Osteocyte (in vitro differentiated cells): ENCODE measurements at regions not wholly inside any gene's neighbourhood (a gene's known extent, or its start where the extent isn't known, plus 50 kb on each side); places are given as distances from the start of the nearest gene placed in this dataset.

Experiments
- DNase-seq: peaks from one replicate; pipeline ENCODE4 v3.0.0; 2021; ENCODE audit warnings: mixed read lengths; ENCODE audit not compliant: unreplicated experiment; ENCODE audit errors: extremely low spot score
- H3K27ac Mint-ChIP-seq: one replicate; pipeline ENCODE4 v1.8.0; 2021; ENCODE audit warnings: mild to moderate bottlenecking, mixed read lengths; ENCODE audit not compliant: unreplicated experiment
- H3K27me3 Mint-ChIP-seq: one replicate; pipeline ENCODE4 v1.8.0; 2021; ENCODE audit warnings: mixed read lengths; ENCODE audit not compliant: unreplicated experiment
- H3K36me3 Mint-ChIP-seq: one replicate; pipeline ENCODE4 v1.8.0; 2021; ENCODE audit warnings: mixed read lengths; ENCODE audit not compliant: unreplicated experiment
- H3K4me1 Mint-ChIP-seq: one replicate; pipeline ENCODE4 v1.8.0; 2021; ENCODE audit warnings: mixed read lengths; ENCODE audit not compliant: unreplicated experiment
- H3K4me3 Mint-ChIP-seq: one replicate; pipeline ENCODE4 v1.8.0; 2021; ENCODE audit warnings: mild to moderate bottlenecking, moderate library complexity, mixed read lengths; ENCODE audit not compliant: unreplicated experiment
- H3K9me3 Mint-ChIP-seq: one replicate; pipeline ENCODE4 v1.8.0; 2021; ENCODE audit warnings: mixed read lengths; ENCODE audit not compliant: unreplicated experiment
- CTCF ChIP-seq: fragments of 200-600 bp; sonication (generic); IDR thresholded peaks from 2 replicates; pipeline ENCODE4 v1.5.0; 2021; ENCODE audit warnings: antibody characterized with exemption, mild to moderate bottlenecking, moderate library complexity

- Mint-ChIP-seq H3K36me3 (peaks cover 19% of the 10 kb centered on the region), H3K4me1 (peaks cover 6% of the 10 kb centered on the region), H3K27ac (no peak overlapping the region), H3K9me3 (peaks cover 20% of the 10 kb centered on the region), H3K27me3 (no peaks in the 10 kb centered on the region), H3K4me3 (no peak overlapping the region)
- no peak for TF ChIP-seq CTCF
- DNase-seq, result peak; percentile 59
These were observed 60.2 kb downstream of the RGS12 start for GRCh38 chr4:3352941-3353594.

- Mint-ChIP-seq H3K27me3 (no peaks in the 10 kb centered on the region), H3K27ac (no peak overlapping the region), H3K4me1 (peaks cover 6% of the 10 kb centered on the region), H3K9me3 (peaks cover 20% of the 10 kb centered on the region), H3K4me3 (no peak overlapping the region), H3K36me3 (peaks cover 17% of the 10 kb centered on the region)
- no peak for TF ChIP-seq CTCF
- peak; percentile 44 for DNase-seq
These were observed 61.1 kb downstream of the RGS12 start for GRCh38 chr4:3353752-3354454.

- DNase-seq, result no peak
- H3K4me3 Mint-ChIP-seq, result no peak overlapping the region
- peaks cover 6% of the 10 kb centered on the region for H3K4me1 Mint-ChIP-seq
- peaks cover 20% of the 10 kb centered on the region for H3K9me3 Mint-ChIP-seq
- no peak overlapping the region for H3K27ac Mint-ChIP-seq
- H3K36me3 Mint-ChIP-seq, result peaks cover 17% of the 10 kb centered on the region
- TF ChIP-seq CTCF, result no peak
- no peaks in the 10 kb centered on the region for H3K27me3 Mint-ChIP-seq
These were observed 61.6 kb downstream of the RGS12 start for GRCh38 chr4:3354455-3354811.

GRCh38 chr4:3355266-3355748 is 62.5 kb downstream of the RGS12 start:
- H3K4me3 Mint-ChIP-seq, result no peak overlapping the region
- no peak overlapping the region for H3K27ac Mint-ChIP-seq
- DNase-seq, result peak; percentile 38
- no peaks in the 10 kb centered on the region for H3K27me3 Mint-ChIP-seq
- peaks cover 17% of the 10 kb centered on the region for H3K36me3 Mint-ChIP-seq
- H3K4me1 Mint-ChIP-seq, result peaks cover 10% of the 10 kb centered on the region
- peaks cover 20% of the 10 kb centered on the region for H3K9me3 Mint-ChIP-seq
- no peak for TF ChIP-seq CTCF

GRCh38 chr4:3358656-3359055 is 65.8 kb downstream of the RGS12 start:
- H3K4me1 Mint-ChIP-seq, result peaks cover 4% of the 10 kb centered on the region
- H3K4me3 Mint-ChIP-seq, result no peak overlapping the region
- TF ChIP-seq CTCF, result no peak
- H3K36me3 Mint-ChIP-seq, result peaks cover 18% of the 10 kb centered on the region
- H3K27ac Mint-ChIP-seq, result no peak overlapping the region
- no peaks in the 10 kb centered on the region for H3K27me3 Mint-ChIP-seq
- H3K9me3 Mint-ChIP-seq, result peaks cover 15% of the 10 kb centered on the region
- no peak for DNase-seq
